Esophagus muscularis mucosa (tissue), 3 donors: ENCODE measurements at regions not wholly inside any gene's neighbourhood (a gene's known extent, or its start where the extent isn't known, plus 50 kb on each side); places are given as distances from the start of the nearest gene placed in this dataset.

Experiments
- EP300 ChIP-seq: sonication (generic); formaldehyde crosslinking; IDR thresholded peaks from one replicate; pipeline ENCODE4 v1.6.1; 2017; ENCODE audit warnings: antibody characterized with exemption
- TF ChIP-seq, protein P1 (sequence below), 3 experiments: fragments of 200-600 bp in 2 of 3; fragments of 450-650 bp in 1 of 3; sonication (generic) in 2 of 3; IDR thresholded peaks; one replicate each; pipeline ENCODE4 v1.5.1; 2017 to 2019; ENCODE audit warnings: antibody characterized with exemption in 3 of 3, mild to moderate bottlenecking in 2 of 3, moderate library complexity in 1 of 3

DNA sequence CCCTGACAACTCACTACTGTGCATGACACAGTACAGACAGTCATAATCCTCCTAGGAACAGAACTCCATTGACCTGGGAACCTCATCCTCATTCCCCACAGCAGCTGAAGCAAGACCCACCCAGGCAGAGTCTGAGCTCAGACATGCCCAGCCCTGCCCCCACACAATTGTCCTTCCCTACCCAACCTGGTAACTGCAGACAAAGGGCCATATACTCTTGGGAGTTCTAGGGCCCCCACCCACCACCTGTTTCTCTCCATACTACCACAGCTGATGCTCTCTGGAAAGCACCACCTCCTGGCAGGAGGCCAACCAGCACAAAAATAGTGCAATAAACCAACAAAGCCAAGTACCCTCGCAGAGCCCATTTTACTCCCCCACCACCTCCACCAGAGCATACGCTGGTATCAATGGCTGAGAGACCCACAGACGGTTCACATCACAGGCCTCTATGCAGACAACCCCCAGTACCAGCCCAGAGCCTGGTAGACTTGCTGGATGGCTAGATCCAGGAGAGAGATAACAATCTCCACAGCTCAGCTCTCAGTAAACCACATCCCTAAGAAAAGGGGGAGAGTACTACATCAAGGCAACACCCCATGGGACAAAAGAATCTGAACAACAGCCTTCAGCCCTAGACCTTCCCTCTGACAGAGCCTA, 159.7 kb upstream of the CXADR start:
- TF ChIP-seq, protein P1, sequence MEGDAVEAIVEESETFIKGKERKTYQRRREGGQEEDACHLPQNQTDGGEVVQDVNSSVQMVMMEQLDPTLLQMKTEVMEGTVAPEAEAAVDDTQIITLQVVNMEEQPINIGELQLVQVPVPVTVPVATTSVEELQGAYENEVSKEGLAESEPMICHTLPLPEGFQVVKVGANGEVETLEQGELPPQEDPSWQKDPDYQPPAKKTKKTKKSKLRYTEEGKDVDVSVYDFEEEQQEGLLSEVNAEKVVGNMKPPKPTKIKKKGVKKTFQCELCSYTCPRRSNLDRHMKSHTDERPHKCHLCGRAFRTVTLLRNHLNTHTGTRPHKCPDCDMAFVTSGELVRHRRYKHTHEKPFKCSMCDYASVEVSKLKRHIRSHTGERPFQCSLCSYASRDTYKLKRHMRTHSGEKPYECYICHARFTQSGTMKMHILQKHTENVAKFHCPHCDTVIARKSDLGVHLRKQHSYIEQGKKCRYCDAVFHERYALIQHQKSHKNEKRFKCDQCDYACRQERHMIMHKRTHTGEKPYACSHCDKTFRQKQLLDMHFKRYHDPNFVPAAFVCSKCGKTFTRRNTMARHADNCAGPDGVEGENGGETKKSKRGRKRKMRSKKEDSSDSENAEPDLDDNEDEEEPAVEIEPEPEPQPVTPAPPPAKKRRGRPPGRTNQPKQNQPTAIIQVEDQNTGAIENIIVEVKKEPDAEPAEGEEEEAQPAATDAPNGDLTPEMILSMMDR (IDR thresholded peaks at IDR 0.05), result no peak
- TF ChIP-seq EP300, result no peak
